Effector memory CD4-positive, alpha-beta T cell (primary cell): ENCODE measurements at regions not wholly inside any gene's neighbourhood (a gene's known extent, or its start where the extent isn't known, plus 50 kb on each side); places are given as distances from the start of the nearest gene placed in this dataset.

Experiments used
- DNase-seq, 3 donors: peaks; one replicate each; pipeline ENCODE4 v3.0.0-alpha.2; 2020
- H3K27ac ChIP-seq: 2 replicates; pipeline ENCODE4 v1.7.0; 2013; ENCODE audit warnings: mild to moderate bottlenecking, low read length, moderate library complexity; ENCODE audit not compliant: insufficient read depth, poor library complexity, severe bottlenecking
- H3K27me3 ChIP-seq: replicated peaks from 2 replicates; pipeline ENCODE4 v1.7.0; 2013; ENCODE audit warnings: mild to moderate bottlenecking, low read length; ENCODE audit not compliant: insufficient read depth, control insufficient read depth, poor library complexity, severe bottlenecking
- H3K36me3 ChIP-seq: 2 replicates; pipeline ENCODE4 v1.7.0; 2013; ENCODE audit warnings: mild to moderate bottlenecking, low read length, moderate library complexity; ENCODE audit not compliant: control insufficient read depth, insufficient read depth
- H3K4me1 ChIP-seq: 2 replicates; pipeline ENCODE4 v1.7.0; 2013; ENCODE audit warnings: low read length, mild to moderate bottlenecking; ENCODE audit not compliant: control insufficient read depth, insufficient read depth, poor library complexity, severe bottlenecking
- H3K4me3 ChIP-seq: 2 replicates; pipeline ENCODE4 v1.7.0; 2013; ENCODE audit warnings: low read length, low read depth, mild to moderate bottlenecking; ENCODE audit not compliant: insufficient read depth, poor library complexity, severe bottlenecking
- H3K9me3 ChIP-seq: 2 replicates; pipeline ENCODE4 v1.7.0; 2013; ENCODE audit warnings: mild to moderate bottlenecking, low read length, moderate library complexity; ENCODE audit not compliant: control insufficient read depth

- Histone ChIP-seq H3K9me3 (no peaks in the 10 kb centered on the region), H3K4me3 (no peak overlapping the region), H3K4me1 (no peaks in the 10 kb centered on the region), H3K36me3 (no peaks in the 10 kb centered on the region), H3K27ac (no peak overlapping the region), H3K27me3 (no peaks in the 10 kb centered on the region)
- no peak for DNase-seq
Observed at GRCh38 chr4:85265234-85265633, 209.7 kb upstream of the ARHGAP24 start.

DNA sequence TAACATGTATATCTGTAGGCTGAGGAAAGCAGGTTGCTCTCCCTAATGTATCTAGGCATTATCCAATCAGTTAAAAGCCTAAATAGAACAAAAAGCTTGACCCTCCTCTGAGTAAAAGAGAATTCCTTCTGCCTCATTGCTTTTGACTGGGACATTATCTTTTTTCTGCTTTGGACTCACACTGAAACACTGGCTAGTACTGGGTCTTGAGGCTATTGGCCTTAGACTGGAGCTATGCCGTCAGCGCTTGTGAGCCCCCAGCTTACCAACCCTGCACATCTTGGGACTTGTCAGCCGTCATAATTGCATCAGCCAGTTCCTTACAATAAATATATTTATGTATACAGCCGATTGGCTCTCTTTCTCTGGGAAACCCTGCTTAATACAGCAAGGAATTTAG, 206.8 kb upstream of the ARHGAP24 start:
- Histone ChIP-seq H3K9me3 (no peaks in the 10 kb centered on the region), H3K4me3 (no peak overlapping the region), H3K36me3 (no peaks in the 10 kb centered on the region), H3K27me3 (no peaks in the 10 kb centered on the region), H3K27ac (no peak overlapping the region), H3K4me1 (no peaks in the 10 kb centered on the region)
- DNase-seq: no peak

DNA sequence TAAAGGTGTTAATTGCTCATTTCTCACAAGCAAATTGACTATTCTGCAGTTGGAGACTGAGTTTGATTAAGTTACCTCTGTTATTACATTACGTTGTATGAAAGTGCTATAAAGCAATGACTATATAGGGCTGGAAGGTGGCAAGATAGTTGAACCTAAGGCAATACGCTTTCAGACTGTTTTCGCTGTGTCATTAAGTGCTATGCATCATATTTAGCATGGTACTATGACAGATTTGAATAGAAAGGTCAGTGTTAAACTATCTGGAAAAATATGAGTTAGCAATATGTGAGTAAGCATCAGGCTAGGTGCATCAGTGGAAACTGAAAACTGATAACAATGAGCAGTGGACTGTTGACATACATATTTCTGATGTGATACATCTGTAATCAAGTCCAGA, 206.0 kb upstream of the ARHGAP24 start:
- no peak overlapping the region for H3K4me3 ChIP-seq
- H3K27ac ChIP-seq: no peak overlapping the region
- DNase-seq: no peak
- H3K36me3 ChIP-seq: no peaks in the 10 kb centered on the region
- no peaks in the 10 kb centered on the region for H3K4me1 ChIP-seq
- no peaks in the 10 kb centered on the region for H3K9me3 ChIP-seq
- no peaks in the 10 kb centered on the region for H3K27me3 ChIP-seq

DNA sequence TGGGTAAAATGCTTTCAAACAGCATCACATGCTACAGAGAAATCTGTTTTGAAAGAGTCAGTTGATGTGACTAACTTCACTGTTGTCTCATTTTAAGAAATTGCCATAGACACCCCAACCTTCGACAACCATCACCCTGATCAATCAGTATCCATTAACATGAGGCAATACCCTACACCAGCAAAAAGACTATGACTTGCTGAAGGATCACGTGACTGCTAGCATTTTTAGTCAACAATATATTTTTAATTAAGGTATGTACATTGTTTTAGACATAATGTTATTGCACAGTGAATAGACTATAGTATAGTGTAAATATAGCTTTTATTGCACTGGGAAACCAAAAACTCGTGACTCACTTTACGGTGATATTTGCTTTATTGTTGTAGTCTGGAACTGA, 200.0 kb upstream of the ARHGAP24 start:
- H3K4me1 ChIP-seq: no peaks in the 10 kb centered on the region

DNA sequence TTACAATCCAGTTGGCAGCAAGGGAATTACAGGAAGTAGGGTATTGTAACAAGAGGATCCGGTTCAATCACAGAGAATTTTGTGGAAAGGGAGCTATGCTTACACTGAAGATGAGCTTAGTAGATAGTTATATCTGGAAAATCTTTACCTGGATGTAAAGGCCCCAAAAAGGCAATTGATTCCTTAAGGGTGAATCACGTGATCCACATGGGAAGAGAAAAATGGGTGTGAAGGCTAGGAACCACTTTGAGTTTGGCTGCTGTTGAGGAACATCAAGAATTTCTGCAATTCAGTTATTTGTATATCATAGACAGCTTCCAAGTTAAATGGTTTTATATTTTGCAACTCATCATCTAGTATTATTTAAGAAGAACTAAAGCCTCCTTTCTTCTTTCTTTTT, 194.0 kb upstream of the ARHGAP24 start:
- no peaks in the 10 kb centered on the region for H3K4me1 ChIP-seq
- DNase-seq: no peak
- no peaks in the 10 kb centered on the region for H3K27me3 ChIP-seq
- no peak overlapping the region for H3K4me3 ChIP-seq
- no peak overlapping the region for H3K27ac ChIP-seq
- H3K36me3 ChIP-seq: no peaks in the 10 kb centered on the region
- no peaks in the 10 kb centered on the region for H3K9me3 ChIP-seq

More for the DNA sequence above, 200.0 kb upstream of the ARHGAP24 start:
- Histone ChIP-seq H3K36me3 (no peaks in the 10 kb centered on the region), H3K4me3 (no peak overlapping the region), H3K27ac (no peak overlapping the region), H3K27me3 (no peaks in the 10 kb centered on the region), H3K9me3 (no peaks in the 10 kb centered on the region)
- DNase-seq: no peak

DNA sequence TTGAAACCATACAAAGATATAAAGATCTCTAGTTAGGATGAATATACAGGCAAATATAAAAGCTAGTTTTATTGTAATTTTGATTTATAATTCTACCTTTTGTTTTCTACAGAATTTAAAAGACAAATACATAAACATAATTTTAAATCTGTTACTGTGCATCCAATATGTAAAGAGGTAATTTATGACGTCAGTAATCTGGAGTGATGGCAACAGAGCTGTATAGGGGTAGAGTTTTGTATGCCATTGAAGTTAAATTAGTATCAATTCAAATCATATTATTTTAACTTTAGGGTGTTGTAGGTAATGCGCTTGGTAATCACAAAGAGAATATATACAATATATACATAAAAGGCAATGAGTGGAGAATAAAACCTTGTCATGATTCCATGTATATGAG, 183.7 kb upstream of the ARHGAP24 start:
- Histone ChIP-seq H3K4me1 (no peaks in the 10 kb centered on the region), H3K9me3 (no peaks in the 10 kb centered on the region), H3K27me3 (no peaks in the 10 kb centered on the region), H3K27ac (no peak overlapping the region), H3K36me3 (no peaks in the 10 kb centered on the region), H3K4me3 (no peak overlapping the region)
- no peak for DNase-seq

GRCh38 chr4:85298037-85298436, 176.9 kb upstream of the ARHGAP24 start:
- no peak overlapping the region for H3K27ac ChIP-seq
- H3K9me3 ChIP-seq: no peaks in the 10 kb centered on the region
- no peaks in the 10 kb centered on the region for H3K4me1 ChIP-seq
- no peaks in the 10 kb centered on the region for H3K27me3 ChIP-seq
- no peaks in the 10 kb centered on the region for H3K36me3 ChIP-seq
- no peak overlapping the region for H3K4me3 ChIP-seq
- no peak for DNase-seq

GRCh38 chr4:85302193-85302736, 172.7 kb upstream of the ARHGAP24 start:
- Histone ChIP-seq H3K27me3 (no peaks in the 10 kb centered on the region), H3K9me3 (no peaks in the 10 kb centered on the region), H3K4me3 (no peak overlapping the region), H3K4me1 (no peaks in the 10 kb centered on the region), H3K27ac (no peak overlapping the region), H3K36me3 (no peaks in the 10 kb centered on the region)
- DNase-seq: no peak

- Histone ChIP-seq H3K27me3 (no peaks in the 10 kb centered on the region), H3K27ac (no peak overlapping the region), H3K36me3 (no peaks in the 10 kb centered on the region), H3K9me3 (no peaks in the 10 kb centered on the region), H3K4me1 (no peaks in the 10 kb centered on the region), H3K4me3 (no peak overlapping the region)
- no peak for DNase-seq
Observed at GRCh38 chr4:85302756-85303155, 172.2 kb upstream of the ARHGAP24 start.

DNA sequence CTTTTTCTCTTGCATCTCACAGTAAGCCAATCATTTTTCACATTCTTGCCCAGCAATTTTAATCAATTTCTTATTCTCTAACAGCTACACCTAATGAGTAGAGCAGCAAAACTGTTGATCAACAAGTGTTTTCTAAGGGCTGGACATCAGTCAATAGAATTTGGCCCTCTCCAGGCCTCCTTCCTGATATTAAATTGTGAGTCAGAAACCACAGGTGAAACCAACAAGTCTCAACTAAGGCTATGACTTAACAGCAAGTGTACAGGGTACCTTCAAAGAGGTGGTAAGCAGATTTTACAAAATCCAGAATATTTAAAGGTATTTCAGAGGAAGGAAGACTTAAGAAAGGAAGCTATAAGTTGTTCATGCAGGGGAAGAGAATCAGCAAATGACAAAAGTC, 156.5 kb upstream of the ARHGAP24 start:
- Histone ChIP-seq H3K4me1 (no peaks in the 10 kb centered on the region), H3K27ac (no peak overlapping the region), H3K9me3 (no peaks in the 10 kb centered on the region), H3K4me3 (no peak overlapping the region), H3K36me3 (no peaks in the 10 kb centered on the region), H3K27me3 (no peaks in the 10 kb centered on the region)
- no peak for DNase-seq

GRCh38 chr4:85358831-85359230, 116.1 kb upstream of the ARHGAP24 start:
- H3K9me3 ChIP-seq: no peaks in the 10 kb centered on the region
- H3K36me3 ChIP-seq: no peaks in the 10 kb centered on the region
- H3K27ac ChIP-seq: no peak overlapping the region
- no peaks in the 10 kb centered on the region for H3K4me1 ChIP-seq
- DNase-seq: no peak
- H3K4me3 ChIP-seq: no peak overlapping the region
- H3K27me3 ChIP-seq: no peaks in the 10 kb centered on the region
